ENCODE measurements at regions not wholly inside any gene's neighbourhood (a gene's known extent, or its start where the extent isn't known, plus 50 kb on each side); places are given as distances from the start of the nearest gene placed in this dataset.

DNA sequence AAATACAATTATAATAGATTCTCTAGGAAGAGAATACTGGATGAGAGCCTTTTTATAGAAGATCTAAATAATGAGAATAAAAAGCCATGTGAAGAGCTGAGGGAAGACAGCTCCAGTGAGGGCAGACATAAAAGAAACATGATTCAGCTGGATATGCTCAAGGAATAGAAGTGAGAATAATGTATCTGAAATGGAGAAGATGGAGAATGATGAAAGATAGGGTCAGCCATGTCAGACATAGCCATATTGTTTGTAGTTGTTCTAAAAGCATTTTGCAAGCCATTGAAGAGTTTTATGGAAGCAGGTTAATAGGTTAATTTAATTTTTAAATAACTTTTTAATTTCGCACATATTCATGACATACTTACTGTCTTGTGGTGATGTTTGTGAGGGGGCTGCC lies 713.5 kb upstream of the ARPP21 start:
- no peak for DNase-seq (ENCODE audit: low read depth)
- TF ChIP-seq, protein P1, sequence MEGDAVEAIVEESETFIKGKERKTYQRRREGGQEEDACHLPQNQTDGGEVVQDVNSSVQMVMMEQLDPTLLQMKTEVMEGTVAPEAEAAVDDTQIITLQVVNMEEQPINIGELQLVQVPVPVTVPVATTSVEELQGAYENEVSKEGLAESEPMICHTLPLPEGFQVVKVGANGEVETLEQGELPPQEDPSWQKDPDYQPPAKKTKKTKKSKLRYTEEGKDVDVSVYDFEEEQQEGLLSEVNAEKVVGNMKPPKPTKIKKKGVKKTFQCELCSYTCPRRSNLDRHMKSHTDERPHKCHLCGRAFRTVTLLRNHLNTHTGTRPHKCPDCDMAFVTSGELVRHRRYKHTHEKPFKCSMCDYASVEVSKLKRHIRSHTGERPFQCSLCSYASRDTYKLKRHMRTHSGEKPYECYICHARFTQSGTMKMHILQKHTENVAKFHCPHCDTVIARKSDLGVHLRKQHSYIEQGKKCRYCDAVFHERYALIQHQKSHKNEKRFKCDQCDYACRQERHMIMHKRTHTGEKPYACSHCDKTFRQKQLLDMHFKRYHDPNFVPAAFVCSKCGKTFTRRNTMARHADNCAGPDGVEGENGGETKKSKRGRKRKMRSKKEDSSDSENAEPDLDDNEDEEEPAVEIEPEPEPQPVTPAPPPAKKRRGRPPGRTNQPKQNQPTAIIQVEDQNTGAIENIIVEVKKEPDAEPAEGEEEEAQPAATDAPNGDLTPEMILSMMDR (conservative IDR thresholded peaks at IDR 0.05; ENCODE audit: low read depth, low read length): no peak
- no peak overlapping the region for H3K4me3 ChIP-seq (ENCODE audit: low read depth, low read length)

DNA sequence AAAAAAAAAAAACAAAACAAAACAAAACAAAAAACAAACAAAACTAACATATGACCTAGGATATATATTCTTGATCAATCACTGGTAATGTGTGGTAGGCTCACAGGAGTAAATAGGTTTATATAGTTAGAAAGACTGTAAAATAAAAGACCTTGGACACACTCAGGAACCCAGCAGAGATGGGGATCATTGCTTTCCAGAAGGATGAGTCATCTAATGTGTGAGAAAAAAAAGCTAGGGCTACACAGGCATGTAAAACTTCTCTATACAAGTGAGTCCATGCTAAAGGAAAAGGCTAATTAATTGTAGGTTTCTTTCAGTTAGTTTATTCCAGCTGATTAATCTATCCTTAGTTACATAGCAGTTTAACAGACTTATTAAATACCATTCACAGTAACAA lies 710.3 kb upstream of the ARPP21 start:
- TF ChIP-seq, protein P1 (conservative IDR thresholded peaks at IDR 0.05; ENCODE audit: low read depth, low read length): no peak
- no peak overlapping the region for H3K4me3 ChIP-seq (ENCODE audit: low read depth, low read length)
- no peak for DNase-seq (ENCODE audit: low read depth)

DNA sequence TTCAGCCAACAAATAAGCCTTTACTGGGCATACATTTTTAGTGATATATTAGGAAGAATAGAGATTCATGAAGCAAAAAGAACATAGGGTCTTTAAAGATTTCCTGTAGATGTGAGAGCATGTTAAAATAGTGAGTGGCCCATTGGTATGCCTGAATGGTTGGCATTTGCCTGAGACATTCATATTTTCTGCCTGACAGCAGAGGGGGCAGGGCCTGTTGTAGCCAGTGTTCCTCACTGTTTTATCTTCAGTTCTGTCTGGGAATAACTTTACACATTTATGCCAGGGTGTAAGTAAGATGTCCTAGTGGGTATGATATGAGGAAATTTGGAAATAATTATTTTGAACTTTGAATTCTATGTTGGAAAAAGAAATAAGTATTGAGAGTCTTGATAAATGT lies 704.7 kb upstream of the ARPP21 start:
- TF ChIP-seq, protein P1 (conservative IDR thresholded peaks at IDR 0.05; ENCODE audit: low read depth, low read length): no peak
- no peak for DNase-seq (ENCODE audit: low read depth)
- H3K4me3 ChIP-seq (ENCODE audit: low read depth, low read length): no peak overlapping the region

DNA sequence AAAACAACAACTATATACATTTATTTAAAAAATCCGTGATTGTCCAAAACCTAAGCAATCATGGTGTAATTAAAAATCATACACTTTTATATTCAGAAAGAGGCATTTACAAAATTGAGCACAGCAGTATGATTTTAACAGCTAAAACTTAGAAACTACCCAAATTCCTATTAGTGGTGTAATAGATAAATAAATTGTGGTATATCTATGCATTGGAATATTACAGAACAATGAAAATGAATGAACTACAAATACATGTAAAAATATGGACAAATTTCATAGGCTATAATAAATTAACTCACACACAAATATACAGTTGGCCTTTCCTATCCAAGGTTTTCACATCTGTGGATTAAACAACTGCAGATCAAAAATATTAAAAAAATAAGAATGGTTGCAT lies 700.5 kb upstream of the ARPP21 start:
- TF ChIP-seq, protein P1 (conservative IDR thresholded peaks at IDR 0.05; ENCODE audit: low read depth, low read length): no peak

DNA sequence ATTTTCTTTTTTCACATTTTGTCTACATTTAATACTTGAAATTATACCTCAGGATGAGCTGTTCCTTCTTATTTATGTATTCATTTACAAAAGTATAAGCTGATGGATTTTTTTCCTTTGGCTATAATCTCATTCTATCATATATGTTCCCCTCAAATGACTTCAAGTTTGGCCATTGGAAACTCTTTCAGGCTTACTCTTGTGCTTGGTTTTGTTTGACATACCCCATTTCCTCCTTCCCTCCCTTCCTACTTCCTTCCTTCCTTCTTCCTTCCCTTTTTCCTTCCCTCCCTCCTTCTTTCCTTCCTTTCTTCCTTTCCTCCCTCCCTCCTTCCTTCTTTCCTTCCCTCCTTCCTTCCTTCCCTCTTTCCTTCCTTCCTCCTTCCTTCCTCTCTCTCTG lies 697.1 kb upstream of the ARPP21 start:
- no peak for DNase-seq (ENCODE audit: low read depth)
- TF ChIP-seq, protein P1 (conservative IDR thresholded peaks at IDR 0.05; ENCODE audit: low read depth, low read length): no peak

More for the DNA sequence above, 700.5 kb upstream of the ARPP21 start:
- no peak overlapping the region for H3K4me3 ChIP-seq (ENCODE audit: low read depth, low read length)
- no peak for DNase-seq (ENCODE audit: low read depth)

DNA sequence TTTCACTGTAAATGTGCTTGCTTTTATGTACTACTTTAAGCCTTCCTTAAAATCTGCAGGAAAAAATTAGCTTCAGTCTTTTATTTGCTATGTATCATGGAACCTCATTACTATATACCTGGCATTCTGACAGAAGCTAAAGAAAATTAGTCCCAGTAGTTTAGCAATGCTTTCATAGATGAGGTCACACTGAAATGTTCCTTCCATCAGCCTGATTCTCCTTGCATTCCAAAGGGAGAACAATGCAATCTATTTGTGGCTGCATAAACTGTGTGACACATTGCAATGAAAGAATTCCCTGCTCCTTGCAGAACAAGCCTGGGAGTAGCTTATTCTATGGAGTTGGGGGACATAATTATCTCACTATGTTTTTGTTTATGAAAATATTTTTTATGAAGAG lies 691.5 kb upstream of the ARPP21 start:
- no peak overlapping the region for H3K4me3 ChIP-seq (ENCODE audit: low read depth, low read length)
- DNase-seq (ENCODE audit: low read depth): peak; percentile 32
- TF ChIP-seq, protein P1 (conservative IDR thresholded peaks at IDR 0.05; ENCODE audit: low read depth, low read length): no peak

More for the DNA sequence above, 697.1 kb upstream of the ARPP21 start:
- no peak overlapping the region for H3K4me3 ChIP-seq (ENCODE audit: low read depth, low read length)

DNA sequence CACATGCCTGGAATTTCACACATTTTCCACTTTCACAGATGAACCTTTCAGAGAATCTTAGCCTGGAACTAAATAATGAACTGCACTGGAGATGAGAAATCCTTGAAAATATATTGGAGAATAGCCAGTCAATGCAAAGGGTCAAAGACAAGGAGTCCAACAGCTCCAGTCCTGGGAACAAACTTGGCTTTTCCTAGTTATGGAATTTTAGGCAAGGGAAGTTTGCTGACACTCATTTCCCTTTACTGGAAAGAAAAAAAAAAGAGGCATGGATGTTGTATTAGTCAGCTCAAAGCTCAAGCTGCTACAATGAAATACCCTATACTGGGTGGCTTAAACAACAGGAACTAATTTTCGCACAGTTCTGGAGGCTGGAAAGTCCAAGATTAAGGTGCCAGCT lies 690.8 kb upstream of the ARPP21 start:
- DNase-seq (ENCODE audit: low read depth): no peak
- no peak overlapping the region for H3K4me3 ChIP-seq (ENCODE audit: low read depth, low read length)
- TF ChIP-seq, protein P1 (conservative IDR thresholded peaks at IDR 0.05; ENCODE audit: low read depth, low read length): no peak
